HEK293 (cell line): ENCODE measurements at regions not wholly inside any gene's neighbourhood (a gene's known extent, or its start where the extent isn't known, plus 50 kb on each side); places are given as distances from the start of the nearest gene placed in this dataset.
"Not testable (repeated sequence)": the region's sequence is repeated elsewhere in the genome, so short reads cannot be mapped to it uniquely, and the experiment has no call there.

Experiments used
- GLI4 ChIP-seq: fragments of 450-650 bp; formaldehyde crosslinking; IDR thresholded peaks from 2 replicates; pipeline ENCODE4 v1.5.1; 2016; ENCODE audit warnings: missing biosample characterization, missing genetic modification characterization
- ZNF335 ChIP-seq: fragments of 450-650 bp; formaldehyde crosslinking; conservative IDR thresholded peaks from 2 replicates; pipeline ENCODE4 v1.5.1; 2016; ENCODE audit warnings: missing biosample characterization, missing genetic modification characterization
- ZNF423 ChIP-seq: fragments of 450-650 bp; formaldehyde crosslinking; IDR thresholded peaks from 2 replicates; pipeline ENCODE4 v1.5.1; 2016; ENCODE audit warnings: missing biosample characterization, missing genetic modification characterization
- TF ChIP-seq, protein P1 (sequence below): fragments of 450-650 bp; formaldehyde crosslinking; IDR thresholded peaks from 2 replicates; pipeline ENCODE4 v1.5.1; 2016; ENCODE audit warnings: missing biosample characterization, missing genetic modification characterization, low read depth

DNA sequence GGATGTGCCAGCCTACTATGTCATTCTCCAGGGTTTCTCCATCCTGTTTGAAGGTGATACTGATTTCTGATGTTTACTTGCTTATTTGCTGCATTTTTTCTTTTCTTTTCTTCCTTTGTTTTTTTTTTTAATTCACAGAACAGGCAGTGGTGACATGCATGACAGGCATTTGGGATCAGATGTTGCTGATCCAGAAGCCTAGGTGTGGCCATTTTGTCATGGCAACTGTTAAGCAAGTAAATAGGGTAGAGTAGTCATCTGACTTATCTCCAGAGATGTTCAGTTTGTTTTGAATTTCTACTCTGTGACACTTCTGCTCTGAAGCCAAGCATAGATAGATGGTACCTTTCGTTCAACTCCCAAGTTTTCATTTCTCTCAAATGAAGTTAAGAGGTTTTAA lies 85.4 kb upstream of the IKBKE start:
- not testable (repeated sequence) for TF ChIP-seq GLI4 (tag by site-specific recombination); ZNF335; ZNF423 (tag by site-specific recombination)
- TF ChIP-seq, protein P1, sequence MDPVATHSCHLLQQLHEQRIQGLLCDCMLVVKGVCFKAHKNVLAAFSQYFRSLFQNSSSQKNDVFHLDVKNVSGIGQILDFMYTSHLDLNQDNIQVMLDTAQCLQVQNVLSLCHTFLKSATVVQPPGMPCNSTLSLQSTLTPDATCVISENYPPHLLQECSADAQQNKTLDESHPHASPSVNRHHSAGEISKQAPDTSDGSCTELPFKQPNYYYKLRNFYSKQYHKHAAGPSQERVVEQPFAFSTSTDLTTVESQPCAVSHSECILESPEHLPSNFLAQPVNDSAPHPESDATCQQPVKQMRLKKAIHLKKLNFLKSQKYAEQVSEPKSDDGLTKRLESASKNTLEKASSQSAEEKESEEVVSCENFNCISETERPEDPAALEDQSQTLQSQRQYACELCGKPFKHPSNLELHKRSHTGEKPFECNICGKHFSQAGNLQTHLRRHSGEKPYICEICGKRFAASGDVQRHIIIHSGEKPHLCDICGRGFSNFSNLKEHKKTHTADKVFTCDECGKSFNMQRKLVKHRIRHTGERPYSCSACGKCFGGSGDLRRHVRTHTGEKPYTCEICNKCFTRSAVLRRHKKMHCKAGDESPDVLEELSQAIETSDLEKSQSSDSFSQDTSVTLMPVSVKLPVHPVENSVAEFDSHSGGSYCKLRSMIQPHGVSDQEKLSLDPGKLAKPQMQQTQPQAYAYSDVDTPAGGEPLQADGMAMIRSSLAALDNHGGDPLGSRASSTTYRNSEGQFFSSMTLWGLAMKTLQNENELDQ (tag by site-specific recombination) = not testable (repeated sequence)
